Prostate gland (tissue), 2 donors: ENCODE measurements at regions not wholly inside any gene's neighbourhood (a gene's known extent, or its start where the extent isn't known, plus 50 kb on each side); places are given as distances from the start of the nearest gene placed in this dataset.

Experiments
- DNase-seq: peaks from one replicate; pipeline ENCODE4 v3.0.0-alpha.2; 2019; ENCODE audit warnings: low spot score
- H3K27ac ChIP-seq, 2 donors: fragments of 200-600 bp; sonication (generic); 2 replicates each; pipeline ENCODE4 v1.5.1; 2017 to 2019
- H3K27me3 ChIP-seq: fragments of 200-600 bp; sonication (generic); replicated peaks from 2 replicates; pipeline ENCODE4 v1.5.1; 2019; ENCODE audit not compliant: insufficient read depth
- H3K36me3 ChIP-seq, 2 donors: fragments of 200-600 bp; sonication (generic); 1 replicate in 1 of 2; 2 replicates in 1 of 2; pipeline versions ENCODE4 v1.5.1 to v1.8.1; 2017 to 2019
- H3K4me1 ChIP-seq: fragments of 200-600 bp; sonication (generic); replicated peaks from 2 replicates; pipeline ENCODE4 v1.5.1; 2019
- H3K4me3 ChIP-seq, 2 donors: fragments of 200-600 bp; sonication (generic); 2 replicates each; pipeline ENCODE4 v1.5.1; 2017 to 2019
- H3K9me3 ChIP-seq: fragments of 200-600 bp; sonication (generic); 2 replicates; pipeline ENCODE4 v1.5.1; 2017
- CTCF ChIP-seq, 4 experiments: fragments of 200-600 bp in 2 of 4; fragments of 450-650 bp in 2 of 4; sonication (generic) in 2 of 4; IDR thresholded peaks; 1 replicate in 3 of 4; 2 replicates in 1 of 4; pipeline ENCODE4 v1.5.1; 2016 to 2019; ENCODE audit warnings: antibody characterized with exemption in 4 of 4, mild to moderate bottlenecking in 2 of 4, moderate library complexity in 2 of 4
- POLR2A ChIP-seq: fragments of 450-650 bp; IDR thresholded peaks from one replicate; pipeline ENCODE4 v1.6.1; 2016; ENCODE audit warnings: antibody characterized with exemption, mild to moderate bottlenecking
- POLR2AphosphoS5 ChIP-seq: sonication (generic); formaldehyde crosslinking; IDR thresholded peaks from one replicate; pipeline ENCODE4 v1.6.1; 2017; ENCODE audit warnings: antibody characterized with exemption
- WGBS: methylation state at CpG from one replicate; pipeline ENCODE4 v1.1.5; 2018; 5-methylcytosine and 5-hydroxymethylcytosine counted together
- intact Hi-C: fragments of 100-400 bp; cut with DNase I; formaldehyde crosslinking; loops from one replicate; pipeline ENCODE4 v1.14.2; 2022

DNA sequence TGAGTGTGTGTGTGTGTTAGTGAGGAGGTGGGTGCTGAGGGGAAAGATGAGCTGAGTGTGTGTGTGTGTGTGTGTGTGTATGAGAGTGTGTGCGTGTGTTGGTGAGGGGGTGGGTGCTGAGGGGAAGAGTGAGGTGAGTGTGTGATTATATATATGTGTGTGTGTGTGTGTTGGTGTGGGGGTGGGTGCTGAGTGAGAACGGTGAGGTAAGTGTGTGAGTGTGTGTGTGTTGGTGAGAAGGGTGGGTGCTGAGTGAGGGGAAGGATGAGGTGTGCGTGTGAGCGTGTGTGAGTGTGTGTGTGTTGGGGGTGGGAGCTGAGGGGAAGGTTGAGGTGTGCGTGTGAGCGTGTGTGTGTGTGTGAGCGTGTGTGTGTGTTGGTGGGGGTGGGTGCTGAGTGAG is 322.0 kb upstream of the NT5C1B start:
- WGBS, result 92% methylated on average over 7 of the region's 7 CpGs
- Histone ChIP-seq H3K27ac (no peak overlapping the region), H3K4me1 (no peaks in the 10 kb centered on the region), H3K4me3 (no peak overlapping the region), H3K9me3 (no peaks in the 10 kb centered on the region), H3K27me3 (no peaks in the 10 kb centered on the region), H3K36me3 (no peaks in the 10 kb centered on the region)
- intact Hi-C loops, result no loop called here
- DNase-seq, result no peak
- TF ChIP-seq CTCF (IDR thresholded peaks at IDR 0.05) (no peak), POLR2AphosphoS5 (no peak), POLR2A (no peak)

DNA sequence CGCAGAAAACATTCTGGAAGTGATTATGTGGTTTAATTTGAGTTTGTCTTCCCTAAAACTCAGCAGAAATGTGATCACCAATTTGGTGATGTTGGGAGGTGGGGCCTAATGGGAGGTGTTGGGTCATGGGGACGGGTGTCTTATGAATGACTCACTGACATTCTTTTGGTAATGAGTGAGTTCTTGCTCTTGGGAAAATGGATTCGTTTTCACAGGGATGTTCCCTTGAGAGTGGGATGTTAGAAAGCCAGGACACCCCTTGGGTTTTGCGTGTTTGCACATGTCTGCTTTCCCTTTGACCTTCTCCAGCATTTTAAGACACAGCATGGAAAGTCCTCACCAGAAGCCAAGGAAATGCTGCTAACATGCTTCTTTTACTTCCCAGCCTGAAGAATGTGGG is 321.5 kb upstream of the NT5C1B start:
- Histone ChIP-seq H3K36me3 (no peaks in the 10 kb centered on the region), H3K27me3 (no peaks in the 10 kb centered on the region), H3K9me3 (no peaks in the 10 kb centered on the region), H3K27ac (no peak overlapping the region), H3K4me3 (no peak overlapping the region), H3K4me1 (no peaks in the 10 kb centered on the region)
- TF ChIP-seq CTCF (IDR thresholded peaks at IDR 0.05), result no peak
- no peak for TF ChIP-seq POLR2A
- no peak for TF ChIP-seq POLR2AphosphoS5
- DNase-seq, result no peak
- 69% methylated on average over 4 of the region's 4 CpGs for WGBS
- intact Hi-C loops, result no loop called here

DNA sequence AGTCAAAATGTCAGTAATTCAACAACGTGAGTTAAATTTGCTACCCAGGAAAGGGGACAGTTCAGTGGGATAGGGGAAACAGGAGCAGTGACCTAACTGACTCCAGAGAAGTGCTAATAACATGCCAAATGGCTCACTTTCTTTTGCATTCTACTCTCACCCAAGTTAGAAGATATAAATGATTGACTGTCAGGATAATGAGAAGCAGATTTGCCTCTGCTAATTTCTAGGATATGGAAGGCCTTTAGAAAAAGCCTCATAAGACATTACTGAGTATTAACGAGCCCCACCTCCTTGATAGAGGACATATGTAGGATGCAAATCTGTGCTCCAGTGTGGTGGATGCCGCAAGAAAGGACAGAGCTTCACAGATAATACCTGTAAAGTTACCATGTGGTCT is 318.6 kb upstream of the NT5C1B start:
- intact Hi-C loops, result loop anchor here (10.0 kb wide), 1 partner anchor 383 kb away; no protein-coding TSS in a partner anchor
- Histone ChIP-seq H3K27ac (no peak overlapping the region), H3K4me3 (no peak overlapping the region), H3K27me3 (no peaks in the 10 kb centered on the region), H3K9me3 (no peaks in the 10 kb centered on the region), H3K36me3 (no peaks in the 10 kb centered on the region), H3K4me1 (no peaks in the 10 kb centered on the region)
- no peak for DNase-seq
- TF ChIP-seq POLR2A (no peak), CTCF (IDR thresholded peaks at IDR 0.05) (no peak), POLR2AphosphoS5 (no peak)
- WGBS, result 88% methylated on average over 3 of the region's 3 CpGs

GRCh38 chr2:18907508-18907907 is 318.1 kb upstream of the NT5C1B start:
- H3K27ac ChIP-seq, result no peak overlapping the region
- DNase-seq, result no peak
- no peaks in the 10 kb centered on the region for H3K4me1 ChIP-seq
- WGBS, result 80% methylated on average over 2 of the region's 2 CpGs
- intact Hi-C loops, result loop anchor here (10.0 kb wide), 1 partner anchor 383 kb away; no protein-coding TSS in a partner anchor
- H3K4me3 ChIP-seq, result no peak overlapping the region
- no peaks in the 10 kb centered on the region for H3K36me3 ChIP-seq
- no peaks in the 10 kb centered on the region for H3K9me3 ChIP-seq
- TF ChIP-seq POLR2AphosphoS5 (no peak), POLR2A (no peak), CTCF (IDR thresholded peaks at IDR 0.05) (no peak)
- no peaks in the 10 kb centered on the region for H3K27me3 ChIP-seq

DNA sequence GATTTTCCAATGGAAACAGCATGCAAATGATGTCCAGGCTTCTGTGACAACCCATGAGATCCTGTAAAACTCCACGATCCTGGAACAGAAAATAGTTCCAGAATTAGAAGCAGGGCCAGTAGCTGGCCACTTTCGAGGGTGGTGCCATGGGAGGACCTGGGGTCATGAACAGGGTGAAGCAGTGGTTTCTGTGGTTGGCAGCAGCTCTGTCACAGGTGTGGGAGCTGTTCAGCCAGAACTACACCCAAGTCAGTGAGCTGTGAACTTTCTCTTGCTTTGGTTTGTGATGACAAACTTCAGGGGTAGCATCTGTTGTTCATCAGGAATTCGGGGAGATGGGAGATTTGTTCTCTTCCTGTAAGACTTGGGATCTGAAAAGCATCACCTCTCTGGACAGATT is 314.4 kb upstream of the NT5C1B start:
- Histone ChIP-seq H3K36me3 (no peaks in the 10 kb centered on the region), H3K27me3 (no peaks in the 10 kb centered on the region), H3K27ac (no peak overlapping the region), H3K4me1 (no peaks in the 10 kb centered on the region), H3K4me3 (no peak overlapping the region), H3K9me3 (no peaks in the 10 kb centered on the region)
- no peak for DNase-seq
- TF ChIP-seq POLR2AphosphoS5 (no peak), POLR2A (no peak), CTCF (IDR thresholded peaks at IDR 0.05) (no peak)
- intact Hi-C loops, result loop anchor here (10.0 kb wide), 1 partner anchor 379 kb away; no protein-coding TSS in a partner anchor
- 84% methylated on average over 3 of the region's 3 CpGs for WGBS
